GM12874 (cell line): ENCODE measurements at regions not wholly inside any gene's neighbourhood (a gene's known extent, or its start where the extent isn't known, plus 50 kb on each side); places are given as distances from the start of the nearest gene placed in this dataset.
A peak's percentile ranks its signal among the peaks of the same experiment; 100 is the strongest.

Experiments
- TF ChIP-seq, protein P1 (sequence below): IDR thresholded peaks from 2 replicates; pipeline ENCODE4 v1.5.1; 2011; ENCODE audit warnings: low read depth, mild to moderate bottlenecking, control low read depth, low read length, moderate library complexity; ENCODE audit not compliant: insufficient read depth

DNA sequence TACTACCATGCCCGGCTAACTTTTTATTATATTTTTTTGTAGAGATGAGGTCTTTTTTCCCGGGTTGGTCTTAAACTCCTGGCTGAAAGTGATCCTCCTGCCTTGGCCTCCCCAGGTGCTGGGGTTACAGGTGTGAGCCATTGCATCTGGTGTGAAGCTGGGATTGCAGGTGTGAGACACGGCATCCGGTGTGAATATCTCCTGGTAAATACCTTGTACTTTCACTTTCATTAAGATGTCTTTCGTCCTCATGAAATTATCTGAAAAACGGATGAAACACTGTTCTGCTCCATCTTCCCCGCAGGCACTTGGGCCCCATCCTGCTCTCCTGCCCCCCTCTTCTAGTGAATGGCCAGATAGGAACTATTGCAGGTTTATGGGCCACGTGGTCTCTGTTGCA lies 60.1 kb upstream of the CCZ1B start:
- TF ChIP-seq, protein P1, sequence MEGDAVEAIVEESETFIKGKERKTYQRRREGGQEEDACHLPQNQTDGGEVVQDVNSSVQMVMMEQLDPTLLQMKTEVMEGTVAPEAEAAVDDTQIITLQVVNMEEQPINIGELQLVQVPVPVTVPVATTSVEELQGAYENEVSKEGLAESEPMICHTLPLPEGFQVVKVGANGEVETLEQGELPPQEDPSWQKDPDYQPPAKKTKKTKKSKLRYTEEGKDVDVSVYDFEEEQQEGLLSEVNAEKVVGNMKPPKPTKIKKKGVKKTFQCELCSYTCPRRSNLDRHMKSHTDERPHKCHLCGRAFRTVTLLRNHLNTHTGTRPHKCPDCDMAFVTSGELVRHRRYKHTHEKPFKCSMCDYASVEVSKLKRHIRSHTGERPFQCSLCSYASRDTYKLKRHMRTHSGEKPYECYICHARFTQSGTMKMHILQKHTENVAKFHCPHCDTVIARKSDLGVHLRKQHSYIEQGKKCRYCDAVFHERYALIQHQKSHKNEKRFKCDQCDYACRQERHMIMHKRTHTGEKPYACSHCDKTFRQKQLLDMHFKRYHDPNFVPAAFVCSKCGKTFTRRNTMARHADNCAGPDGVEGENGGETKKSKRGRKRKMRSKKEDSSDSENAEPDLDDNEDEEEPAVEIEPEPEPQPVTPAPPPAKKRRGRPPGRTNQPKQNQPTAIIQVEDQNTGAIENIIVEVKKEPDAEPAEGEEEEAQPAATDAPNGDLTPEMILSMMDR = no peak

DNA sequence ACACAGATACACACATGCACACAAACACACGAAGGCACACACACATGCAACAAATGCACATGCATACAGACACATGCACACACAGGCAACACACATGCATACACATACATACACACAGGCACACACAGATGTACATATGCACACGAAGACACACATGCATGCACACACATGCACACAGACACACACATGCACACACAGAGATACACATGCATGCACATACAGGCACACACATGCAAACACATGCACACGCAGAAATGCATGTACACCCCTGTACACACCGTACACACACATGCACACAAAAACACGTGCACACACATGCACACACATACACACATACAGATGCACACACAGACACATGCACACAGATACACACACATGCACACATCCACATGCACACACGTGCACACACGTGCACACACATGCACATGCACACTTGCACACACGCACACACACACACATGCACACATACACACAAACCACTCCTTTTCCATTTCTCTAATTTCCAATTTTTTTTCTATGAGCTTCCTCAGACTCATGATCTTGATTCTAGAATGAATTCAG lies 63.3 kb upstream of the CCZ1B start:
- TF ChIP-seq, protein P1 = no peak

DNA sequence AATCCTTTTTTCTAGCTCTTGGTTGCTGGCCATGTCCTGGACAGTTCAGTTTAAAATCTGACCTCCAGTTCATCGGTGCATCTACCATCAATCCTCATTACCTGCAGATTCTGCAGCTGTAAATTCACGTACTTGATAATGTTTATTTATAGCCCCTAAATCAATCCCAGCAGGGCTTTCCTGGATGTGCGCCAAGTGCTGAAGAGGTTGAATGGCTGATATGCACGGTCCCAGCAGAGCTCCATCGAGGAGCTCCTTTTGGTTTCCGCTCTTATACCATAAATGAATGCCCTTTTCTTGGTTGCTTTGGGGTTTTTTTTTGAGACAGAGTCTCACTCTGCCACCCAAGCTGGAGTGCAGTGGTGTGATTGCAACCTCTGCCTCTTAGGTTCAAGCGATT lies 91.2 kb upstream of the CCZ1B start:
- TF ChIP-seq, protein P1 = no peak

DNA sequence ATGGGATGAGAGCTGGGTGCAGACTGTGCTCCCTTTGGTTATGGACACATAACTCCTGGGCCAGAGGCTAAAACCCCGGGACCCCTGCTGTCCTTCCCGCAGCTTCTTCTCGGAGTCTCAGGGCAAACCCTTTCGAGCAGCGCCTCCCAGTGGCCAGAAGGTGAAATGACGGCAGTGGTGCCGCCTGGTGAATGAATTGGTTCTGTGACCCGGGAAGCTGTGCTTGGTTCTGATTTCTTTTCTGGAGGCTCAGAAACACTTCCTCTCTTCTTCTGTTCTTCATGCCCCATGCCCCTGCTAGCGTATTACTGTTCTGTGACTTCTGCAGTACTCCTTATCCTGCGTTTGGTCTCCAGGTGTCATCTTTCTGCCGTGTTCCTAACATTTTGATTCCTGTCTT lies 104.7 kb upstream of the CCZ1B start:
- TF ChIP-seq, protein P1 = peak; percentile 17; the same call in 1 of the 2 replicates

- TF ChIP-seq, protein P1 = no peak
These were observed 108.9 kb upstream of the CCZ1B start for GRCh38 chr7:6934981-6935380.

DNA sequence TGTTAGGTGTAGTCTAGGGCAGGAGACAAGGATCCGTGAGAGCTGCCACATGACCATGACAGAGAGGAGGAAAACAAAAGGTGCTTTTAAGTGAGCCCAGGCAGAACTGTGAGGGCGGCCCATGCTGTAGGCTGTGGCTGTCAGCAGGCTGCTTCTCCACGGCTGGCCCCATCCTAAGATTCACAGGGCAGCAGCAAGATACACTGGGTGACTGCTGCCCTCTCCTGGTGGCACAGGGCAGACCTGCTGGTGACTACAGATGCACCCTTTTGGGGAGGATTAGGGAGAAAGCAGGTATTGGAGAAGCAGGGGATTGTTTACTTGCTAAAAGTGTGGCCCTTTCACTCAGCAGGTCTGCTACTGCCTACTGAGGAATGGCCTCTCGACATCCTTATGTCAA lies 112.2 kb upstream of the CCZ1B start:
- TF ChIP-seq, protein P1 = peak; percentile 39; the same call in 1 of the 2 replicates

DNA sequence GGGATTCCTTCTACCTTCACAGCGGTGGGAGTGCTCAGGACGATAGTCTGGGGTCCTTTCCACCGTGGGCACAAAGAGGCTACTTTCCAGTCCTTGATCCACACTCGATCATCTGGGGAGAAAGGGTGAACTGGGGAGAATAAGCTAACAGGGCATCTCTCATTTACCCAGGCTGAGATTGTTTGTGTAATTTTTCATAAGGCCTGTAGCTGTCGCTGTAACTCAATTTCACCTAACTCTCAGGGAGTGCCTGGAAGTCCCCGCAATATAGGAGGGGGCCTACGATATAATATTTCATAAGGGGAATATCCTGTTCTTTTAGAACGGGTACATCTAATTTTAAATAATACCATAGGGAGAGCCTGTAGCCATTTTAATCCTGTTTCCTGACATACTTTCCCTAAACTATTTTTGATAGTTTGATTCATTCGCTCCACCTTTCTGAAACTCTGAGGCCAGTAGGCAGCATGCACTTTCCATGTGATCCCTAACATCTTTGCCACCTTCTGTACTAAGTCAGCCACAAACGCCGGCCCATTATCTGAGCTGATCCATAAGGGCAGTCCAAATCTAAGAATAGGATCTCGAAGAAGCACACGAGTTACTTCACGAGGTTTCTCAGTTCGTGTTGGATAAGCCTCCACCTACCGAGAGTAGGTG lies 127.2 kb upstream of the CCZ1B start:
- TF ChIP-seq, protein P1 = 0 out of 2 replicates have a peak, but pooled peaks have one; percentile 25
